Suprapubic skin (tissue), 4 donors: ENCODE measurements at regions not wholly inside any gene's neighbourhood (a gene's known extent, or its start where the extent isn't known, plus 50 kb on each side); places are given as distances from the start of the nearest gene placed in this dataset.

Source experiments
- POLR2A ChIP-seq, 2 donors: fragments of 450-650 bp; IDR thresholded peaks; one replicate each; pipeline ENCODE4 v1.6.1; 2017; ENCODE audit warnings: antibody characterized with exemption in 2 of 2, mild to moderate bottlenecking in 2 of 2, moderate library complexity in 2 of 2
- POLR2AphosphoS5 ChIP-seq, 3 donors: sonication (generic); formaldehyde crosslinking; IDR thresholded peaks; one replicate each; pipeline ENCODE4 v1.6.1; 2017; ENCODE audit warnings: antibody characterized with exemption in 3 of 3
- TF ChIP-seq, protein P1 (sequence below), 2 donors: fragments of 200-600 bp in 1 of 2; fragments of 450-650 bp in 1 of 2; sonication (generic) in 1 of 2; IDR thresholded peaks; one replicate each; pipeline ENCODE4 v1.5.1; 2016 to 2019; ENCODE audit warnings: antibody characterized with exemption in 2 of 2, mild to moderate bottlenecking in 1 of 2, moderate library complexity in 1 of 2

DNA sequence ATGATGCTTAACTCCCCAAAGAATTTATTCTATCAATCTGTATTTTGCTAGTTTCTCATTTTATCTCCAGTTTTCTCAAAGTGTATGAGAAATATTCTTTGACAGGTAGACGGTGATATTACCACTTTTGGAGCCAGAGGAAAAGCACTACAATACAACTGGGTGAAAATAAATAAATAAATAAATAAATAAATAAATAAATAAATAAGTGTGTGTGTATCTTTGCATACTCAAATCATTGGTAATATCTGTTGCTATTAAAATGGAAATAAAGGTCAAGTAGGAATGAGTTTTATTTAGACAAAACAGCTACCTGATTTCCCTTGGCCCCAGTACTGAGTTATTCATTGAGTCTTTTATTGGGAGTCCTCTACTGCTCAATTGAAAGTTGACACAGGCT lies 114.3 kb downstream of the RBMX2 start:
- TF ChIP-seq, protein P1, sequence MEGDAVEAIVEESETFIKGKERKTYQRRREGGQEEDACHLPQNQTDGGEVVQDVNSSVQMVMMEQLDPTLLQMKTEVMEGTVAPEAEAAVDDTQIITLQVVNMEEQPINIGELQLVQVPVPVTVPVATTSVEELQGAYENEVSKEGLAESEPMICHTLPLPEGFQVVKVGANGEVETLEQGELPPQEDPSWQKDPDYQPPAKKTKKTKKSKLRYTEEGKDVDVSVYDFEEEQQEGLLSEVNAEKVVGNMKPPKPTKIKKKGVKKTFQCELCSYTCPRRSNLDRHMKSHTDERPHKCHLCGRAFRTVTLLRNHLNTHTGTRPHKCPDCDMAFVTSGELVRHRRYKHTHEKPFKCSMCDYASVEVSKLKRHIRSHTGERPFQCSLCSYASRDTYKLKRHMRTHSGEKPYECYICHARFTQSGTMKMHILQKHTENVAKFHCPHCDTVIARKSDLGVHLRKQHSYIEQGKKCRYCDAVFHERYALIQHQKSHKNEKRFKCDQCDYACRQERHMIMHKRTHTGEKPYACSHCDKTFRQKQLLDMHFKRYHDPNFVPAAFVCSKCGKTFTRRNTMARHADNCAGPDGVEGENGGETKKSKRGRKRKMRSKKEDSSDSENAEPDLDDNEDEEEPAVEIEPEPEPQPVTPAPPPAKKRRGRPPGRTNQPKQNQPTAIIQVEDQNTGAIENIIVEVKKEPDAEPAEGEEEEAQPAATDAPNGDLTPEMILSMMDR (IDR thresholded peaks at IDR 0.05): no peak
- no peak for TF ChIP-seq POLR2AphosphoS5 (IDR thresholded peaks at IDR 0.05)
- TF ChIP-seq POLR2A (IDR thresholded peaks at IDR 0.05): no peak
